Liver (tissue), 8 donors: ENCODE measurements at regions not wholly inside any gene's neighbourhood (a gene's known extent, or its start where the extent isn't known, plus 50 kb on each side); places are given as distances from the start of the nearest gene placed in this dataset.

Experiments
- DNase-seq: peaks from one replicate; pipeline ENCODE4 v3.0.0-alpha.2; 2017; ENCODE audit warnings: low spot score
- H3K27ac ChIP-seq, 2 donors: one replicate each; pipeline ENCODE4 v1.7.0; 2013; ENCODE audit warnings: inconsistent platforms in 2 of 2, low read length in 2 of 2, control low read depth in 1 of 2, low read depth in 1 of 2, mild to moderate bottlenecking in 1 of 2
- H3K27me3 ChIP-seq, 4 donors: one replicate each; pipeline versions ENCODE4 v1.6.1 to v1.7.0; 2013; ENCODE audit warnings: low read length in 3 of 4, inconsistent platforms in 1 of 4, mild to moderate bottlenecking in 1 of 4, moderate library complexity in 1 of 4; ENCODE audit not compliant: control insufficient read depth in 4 of 4, insufficient read depth in 4 of 4
- H3K36me3 ChIP-seq, 4 donors: one replicate each; pipeline versions ENCODE4 v1.6.1 to v1.7.0; 2013; ENCODE audit warnings: low read length in 3 of 4, mild to moderate bottlenecking in 3 of 4, low read depth in 1 of 4, moderate library complexity in 1 of 4; ENCODE audit not compliant: control insufficient read depth in 4 of 4, insufficient read depth in 3 of 4
- H3K4me1 ChIP-seq, 4 donors: one replicate each; pipeline versions ENCODE4 v1.6.1 to v1.7.0; 2013; ENCODE audit warnings: low read length in 3 of 4, mild to moderate bottlenecking in 3 of 4, moderate library complexity in 1 of 4; ENCODE audit not compliant: control insufficient read depth in 4 of 4, insufficient read depth in 4 of 4
- H3K4me3 ChIP-seq, 3 donors: one replicate each; pipeline versions ENCODE4 v1.6.1 to v1.7.0; 2013; ENCODE audit warnings: low read length in 3 of 3, control low read depth in 1 of 3, low read depth in 1 of 3, mild to moderate bottlenecking in 1 of 3
- H3K9ac ChIP-seq, 2 donors: one replicate each; pipeline ENCODE4 v1.7.0; 2013; ENCODE audit warnings: low read length in 2 of 2, mild to moderate bottlenecking in 2 of 2, moderate library complexity in 2 of 2, control low read depth in 1 of 2, low read depth in 1 of 2
- H3K9me3 ChIP-seq, 4 donors: one replicate each; pipeline versions ENCODE4 v1.6.1 to v1.7.0; 2013; ENCODE audit warnings: low read length in 3 of 4; ENCODE audit not compliant: control insufficient read depth in 4 of 4
- EGR1 ChIP-seq, 2 donors: IDR thresholded peaks; 2 replicates each; pipeline ENCODE4 v1.6.1; 2016 to 2018; ENCODE audit warnings: antibody characterized with exemption in 2 of 2, low read depth in 2 of 2
- FOXA1 ChIP-seq: IDR thresholded peaks from 2 replicates; pipeline ENCODE4 v1.6.1; 2016; ENCODE audit warnings: antibody characterized with exemption
- FOXA2 ChIP-seq: IDR thresholded peaks from 2 replicates; pipeline ENCODE4 v1.6.1; 2016; ENCODE audit warnings: antibody characterized with exemption
- HNF4A ChIP-seq, 2 donors: conservative IDR thresholded peaks; 2 replicates each; pipeline ENCODE4 v1.6.1; 2016; ENCODE audit warnings: antibody characterized with exemption in 2 of 2, mild to moderate bottlenecking in 2 of 2
- HNF4G ChIP-seq: IDR thresholded peaks from 2 replicates; pipeline ENCODE4 v1.6.1; 2016; ENCODE audit warnings: antibody characterized with exemption
- NR2F2 ChIP-seq: IDR thresholded peaks from 2 replicates; pipeline ENCODE4 v1.6.1; 2016; ENCODE audit warnings: antibody characterized with exemption
- RAD21 ChIP-seq, 2 donors: IDR thresholded peaks; 2 replicates each; pipeline ENCODE4 v1.6.1; 2016; ENCODE audit warnings: antibody characterized with exemption in 2 of 2, mild to moderate bottlenecking in 2 of 2
- SP1 ChIP-seq: IDR thresholded peaks from 2 replicates; pipeline ENCODE4 v1.6.1; 2018; ENCODE audit warnings: antibody characterized with exemption, mild to moderate bottlenecking
- TAF1 ChIP-seq: conservative IDR thresholded peaks from 2 replicates; pipeline ENCODE4 v1.6.1; 2016; ENCODE audit warnings: antibody characterized with exemption, mild to moderate bottlenecking
- YY1 ChIP-seq: IDR thresholded peaks from 2 replicates; pipeline ENCODE4 v1.6.1; 2016; ENCODE audit warnings: antibody characterized with exemption, mild to moderate bottlenecking
- WGBS: extraction: QIAGEN DNeasy Blood & Tissue Kit; methylation state at CpG from one replicate; pipeline ENCODE4 v1.1.7; 2013; 5-methylcytosine and 5-hydroxymethylcytosine counted together
- TF ChIP-seq, protein P1 (sequence below): IDR thresholded peaks from 2 replicates; pipeline ENCODE4 v1.6.1; 2016; ENCODE audit warnings: antibody characterized with exemption
- TF ChIP-seq, protein P2 (sequence below): fragments of 150-350 bp; IDR thresholded peaks from 2 replicates; pipeline ENCODE4 v1.5.1; 2017; ENCODE audit warnings: improper control_type of control experiment, low read depth, low read length; ENCODE audit not compliant: missing input control
- TF ChIP-seq, protein P3 (sequence below): IDR thresholded peaks from 2 replicates; pipeline ENCODE4 v1.6.1; 2016; ENCODE audit warnings: antibody characterized with exemption
- TF ChIP-seq, protein P4 (sequence below): IDR thresholded peaks from 2 replicates; pipeline ENCODE4 v1.6.1; 2016; ENCODE audit warnings: antibody characterized with exemption
- donor health status: healthy.
- donor health status: healthy.
- donor health status: healthy.
- donor health status: healthy.
- donor health status: healthy.

DNA sequence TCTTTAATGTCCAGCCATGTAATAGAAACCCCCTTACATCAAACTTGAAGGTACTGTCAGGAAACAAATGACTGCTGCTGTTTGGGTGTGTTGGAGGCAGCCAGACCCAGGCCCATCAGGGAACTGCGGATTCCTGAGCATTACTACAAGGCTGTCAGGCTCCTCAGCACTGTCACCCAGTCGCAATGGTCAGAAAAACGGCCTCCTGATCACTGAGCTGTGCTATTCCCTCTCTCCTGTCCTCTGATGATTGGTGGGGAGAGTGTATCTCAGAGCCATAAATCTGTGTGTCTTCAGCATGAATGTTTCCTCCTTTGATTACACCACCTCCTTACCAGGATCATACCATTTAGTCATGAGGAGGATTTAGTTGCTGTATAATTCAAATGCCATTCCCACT lies 135.2 kb upstream of the GADL1 start:
- no peaks in the 10 kb centered on the region for H3K4me1 ChIP-seq
- H3K27me3 ChIP-seq, result no peaks in the 10 kb centered on the region
- 73% methylated on average over 3 of the region's 3 CpGs for WGBS
- H3K9ac ChIP-seq, result no peak overlapping the region
- TF ChIP-seq HNF4A (conservative IDR thresholded peaks at IDR 0.05) (no peak), EGR1 (IDR thresholded peaks at IDR 0.05; ENCODE audit: low read depth in 2 of 2) (no peak)
- DNase-seq, result no peak
- H3K27ac ChIP-seq, result no peak overlapping the region
- H3K9me3 ChIP-seq, result peaks cover 0 to 6% (median 4%) of the 10 kb centered on the region in 4 donors
- no peaks in the 10 kb centered on the region for H3K36me3 ChIP-seq
- no peak overlapping the region for H3K4me3 ChIP-seq

DNA sequence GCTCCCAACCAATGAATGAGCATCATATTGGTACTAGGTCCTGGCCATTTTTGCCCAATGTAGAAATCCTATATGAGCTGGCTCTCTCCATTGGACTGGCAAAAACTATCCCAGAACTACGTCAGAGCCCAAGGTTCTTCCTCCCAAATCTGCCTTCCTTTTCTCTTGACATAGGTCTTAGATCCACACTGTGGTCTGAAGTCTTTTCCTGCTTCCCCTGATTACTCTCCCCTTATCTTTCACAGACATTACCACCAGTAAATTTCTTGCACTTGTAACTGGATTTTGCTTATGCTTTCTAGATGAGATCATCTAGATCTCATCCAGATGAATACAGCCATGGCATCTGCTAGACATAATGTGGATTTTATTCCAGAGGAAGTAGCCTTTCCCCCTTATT lies 141.2 kb upstream of the GADL1 start:
- H3K9me3 ChIP-seq, result no peaks in the 10 kb centered on the region
- H3K27me3 ChIP-seq, result no peaks in the 10 kb centered on the region
- no peak for DNase-seq
- H3K36me3 ChIP-seq, result no peaks in the 10 kb centered on the region
- H3K9ac ChIP-seq, result no peak overlapping the region
- 66% methylated on average over 1 of the region's 1 CpG for WGBS
- no peak overlapping the region for H3K4me3 ChIP-seq
- H3K4me1 ChIP-seq, result no peaks in the 10 kb centered on the region
- TF ChIP-seq, protein P1, sequence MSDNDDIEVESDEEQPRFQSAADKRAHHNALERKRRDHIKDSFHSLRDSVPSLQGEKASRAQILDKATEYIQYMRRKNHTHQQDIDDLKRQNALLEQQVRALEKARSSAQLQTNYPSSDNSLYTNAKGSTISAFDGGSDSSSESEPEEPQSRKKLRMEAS, result no peak
- H3K27ac ChIP-seq, result no peak overlapping the region

DNA sequence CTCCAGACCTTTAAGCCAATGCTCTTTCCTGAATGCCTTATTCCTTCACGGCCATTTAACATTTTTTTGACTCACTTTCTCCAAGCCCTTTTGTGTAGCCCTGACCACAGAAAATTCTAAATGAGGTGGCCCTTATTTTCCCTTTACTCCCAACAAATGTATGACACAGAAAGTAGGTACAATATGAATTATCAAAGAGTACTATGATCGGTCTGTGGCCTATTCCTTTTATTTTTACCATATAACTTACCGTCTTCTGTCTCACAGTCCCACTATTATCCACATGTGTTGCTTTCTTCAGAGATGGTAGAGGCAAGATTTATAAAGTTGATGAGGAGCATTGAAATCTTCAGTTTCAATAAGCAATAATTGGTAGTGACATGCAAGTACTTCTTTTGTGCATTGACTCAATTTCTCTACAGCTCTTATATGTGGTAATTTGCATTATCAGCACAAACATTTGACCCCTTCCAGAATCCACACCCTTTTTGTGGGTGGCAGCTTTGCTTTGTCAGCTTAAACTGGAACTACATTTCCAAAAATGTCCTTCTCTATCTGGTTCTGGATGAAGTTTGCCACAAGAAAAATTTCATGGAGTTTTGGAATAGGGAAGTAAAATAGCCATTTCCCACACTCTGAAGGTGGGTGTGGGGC lies 143.8 kb upstream of the GADL1 start:
- Histone ChIP-seq H3K9ac (no peak overlapping the region), H3K4me3 (no peak overlapping the region), H3K4me1 (no peaks in the 10 kb centered on the region), H3K36me3 (no peaks in the 10 kb centered on the region), H3K9me3 (peaks cover 3 to 9% (median 4%) of the 10 kb centered on the region in 4 donors), H3K27ac (no peak overlapping the region), H3K27me3 (no peaks in the 10 kb centered on the region)
- TF ChIP-seq SP1 (no peak), EGR1 (IDR thresholded peaks at IDR 0.05; ENCODE audit: low read depth in 2 of 2) (no peak), HNF4G (no peak), FOXA1 (no peak), TAF1 (no peak), RAD21 (IDR thresholded peaks at IDR 0.05) (no peak), YY1 (no peak), FOXA2 (no peak), HNF4A (conservative IDR thresholded peaks at IDR 0.05) (no peak), NR2F2 (no peak)
- TF ChIP-seq, protein P2, sequence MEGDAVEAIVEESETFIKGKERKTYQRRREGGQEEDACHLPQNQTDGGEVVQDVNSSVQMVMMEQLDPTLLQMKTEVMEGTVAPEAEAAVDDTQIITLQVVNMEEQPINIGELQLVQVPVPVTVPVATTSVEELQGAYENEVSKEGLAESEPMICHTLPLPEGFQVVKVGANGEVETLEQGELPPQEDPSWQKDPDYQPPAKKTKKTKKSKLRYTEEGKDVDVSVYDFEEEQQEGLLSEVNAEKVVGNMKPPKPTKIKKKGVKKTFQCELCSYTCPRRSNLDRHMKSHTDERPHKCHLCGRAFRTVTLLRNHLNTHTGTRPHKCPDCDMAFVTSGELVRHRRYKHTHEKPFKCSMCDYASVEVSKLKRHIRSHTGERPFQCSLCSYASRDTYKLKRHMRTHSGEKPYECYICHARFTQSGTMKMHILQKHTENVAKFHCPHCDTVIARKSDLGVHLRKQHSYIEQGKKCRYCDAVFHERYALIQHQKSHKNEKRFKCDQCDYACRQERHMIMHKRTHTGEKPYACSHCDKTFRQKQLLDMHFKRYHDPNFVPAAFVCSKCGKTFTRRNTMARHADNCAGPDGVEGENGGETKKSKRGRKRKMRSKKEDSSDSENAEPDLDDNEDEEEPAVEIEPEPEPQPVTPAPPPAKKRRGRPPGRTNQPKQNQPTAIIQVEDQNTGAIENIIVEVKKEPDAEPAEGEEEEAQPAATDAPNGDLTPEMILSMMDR, result no peak
- TF ChIP-seq, protein P3, sequence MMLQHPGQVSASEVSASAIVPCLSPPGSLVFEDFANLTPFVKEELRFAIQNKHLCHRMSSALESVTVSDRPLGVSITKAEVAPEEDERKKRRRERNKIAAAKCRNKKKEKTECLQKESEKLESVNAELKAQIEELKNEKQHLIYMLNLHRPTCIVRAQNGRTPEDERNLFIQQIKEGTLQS, result no peak
- TF ChIP-seq, protein P4, sequence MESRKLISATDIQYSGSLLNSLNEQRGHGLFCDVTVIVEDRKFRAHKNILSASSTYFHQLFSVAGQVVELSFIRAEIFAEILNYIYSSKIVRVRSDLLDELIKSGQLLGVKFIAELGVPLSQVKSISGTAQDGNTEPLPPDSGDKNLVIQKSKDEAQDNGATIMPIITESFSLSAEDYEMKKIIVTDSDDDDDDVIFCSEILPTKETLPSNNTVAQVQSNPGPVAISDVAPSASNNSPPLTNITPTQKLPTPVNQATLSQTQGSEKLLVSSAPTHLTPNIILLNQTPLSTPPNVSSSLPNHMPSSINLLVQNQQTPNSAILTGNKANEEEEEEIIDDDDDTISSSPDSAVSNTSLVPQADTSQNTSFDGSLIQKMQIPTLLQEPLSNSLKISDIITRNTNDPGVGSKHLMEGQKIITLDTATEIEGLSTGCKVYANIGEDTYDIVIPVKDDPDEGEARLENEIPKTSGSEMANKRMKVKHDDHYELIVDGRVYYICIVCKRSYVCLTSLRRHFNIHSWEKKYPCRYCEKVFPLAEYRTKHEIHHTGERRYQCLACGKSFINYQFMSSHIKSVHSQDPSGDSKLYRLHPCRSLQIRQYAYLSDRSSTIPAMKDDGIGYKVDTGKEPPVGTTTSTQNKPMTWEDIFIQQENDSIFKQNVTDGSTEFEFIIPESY, result no peak
- WGBS, result 84% methylated on average over 3 of the region's 3 CpGs
- DNase-seq, result no peak
